Fibroblast of the aortic adventitia (primary cell): ENCODE measurements at regions not wholly inside any gene's neighbourhood (a gene's known extent, or its start where the extent isn't known, plus 50 kb on each side); places are given as distances from the start of the nearest gene placed in this dataset.

Experiments
- DNase-seq: peaks from one replicate; pipeline ENCODE4 v3.0.0-alpha.2; 2010; ENCODE audit warnings: low read depth
- H3K4me3 ChIP-seq: 2 replicates; pipeline ENCODE4 v1.5.1; 2011; ENCODE audit warnings: low read depth, mild to moderate bottlenecking, control low read depth, low read length, moderate library complexity
- CTCF ChIP-seq: IDR thresholded peaks from 2 replicates; pipeline ENCODE4 v1.5.1; 2011; ENCODE audit warnings: mild to moderate bottlenecking, low read length, control low read depth, inconsistent platforms; ENCODE audit not compliant: insufficient read depth

- TF ChIP-seq CTCF, result no peak
- DNase-seq, result peak; percentile 53
- H3K4me3 ChIP-seq, result no peak overlapping the region
These were observed 1326.3 kb downstream of the XPNPEP1 start for GRCh38 chr10:108597031-108597430.

- DNase-seq, result no peak
- H3K4me3 ChIP-seq, result no peak overlapping the region
- TF ChIP-seq CTCF, result no peak
These were observed 1330.4 kb downstream of the XPNPEP1 start for GRCh38 chr10:108592956-108593355.

GRCh38 chr10:108591417-108591816 is 1331.9 kb downstream of the XPNPEP1 start:
- H3K4me3 ChIP-seq, result no peak overlapping the region
- no peak for TF ChIP-seq CTCF
- DNase-seq, result no peak

- no peak overlapping the region for H3K4me3 ChIP-seq
- no peak for TF ChIP-seq CTCF
- no peak for DNase-seq
These were observed 1336.9 kb downstream of the XPNPEP1 start for GRCh38 chr10:108586424-108586823.

- no peak for DNase-seq
- TF ChIP-seq CTCF, result no peak
- H3K4me3 ChIP-seq, result no peak overlapping the region
These were observed 1339.4 kb downstream of the XPNPEP1 start for GRCh38 chr10:108583877-108584276.

- DNase-seq, result no peak
- no peak for TF ChIP-seq CTCF
- H3K4me3 ChIP-seq, result no peak overlapping the region
These were observed 1340.4 kb downstream of the XPNPEP1 start for GRCh38 chr10:108582888-108583287.

GRCh38 chr10:108582387-108582786 is 1340.9 kb downstream of the XPNPEP1 start:
- H3K4me3 ChIP-seq, result no peak overlapping the region
- no peak for TF ChIP-seq CTCF
- peak; percentile 62 for DNase-seq
